Neural progenitor cell (in vitro differentiated cells): ENCODE measurements at regions not wholly inside any gene's neighbourhood (a gene's known extent, or its start where the extent isn't known, plus 50 kb on each side); places are given as distances from the start of the nearest gene placed in this dataset.

Experiments
- DNase-seq: peaks from one replicate; pipeline ENCODE4 v3.0.0-alpha.2; 2016; ENCODE audit warnings: low spot score
- H2AFZ ChIP-seq: fragments of 200-600 bp; sonication (generic); replicated peaks from 2 replicates; pipeline ENCODE4 v1.6.1; 2016; ENCODE audit warnings: antibody characterized with exemption
- H3F3A ChIP-seq: fragments of 200-600 bp; sonication (generic); 2 replicates; pipeline ENCODE4 v1.6.1; 2016; ENCODE audit warnings: antibody characterized with exemption, low read depth
- H3K27ac ChIP-seq: fragments of 200-600 bp; sonication (generic); 2 replicates; pipeline ENCODE4 v1.5.1; 2016; ENCODE audit warnings: mild to moderate bottlenecking
- H3K27me3 ChIP-seq: fragments of 200-600 bp; sonication (generic); 2 replicates; pipeline ENCODE4 v1.6.1; 2016; ENCODE audit warnings: mild to moderate bottlenecking, moderate library complexity
- H3K36me3 ChIP-seq: fragments of 200-600 bp; sonication (generic); 2 replicates; pipeline ENCODE4 v1.5.1; 2016
- H3K4me1 ChIP-seq: fragments of 200-600 bp; sonication (generic); 2 replicates; pipeline ENCODE4 v1.6.1; 2016; ENCODE audit warnings: mixed run types
- H3K4me2 ChIP-seq: fragments of 200-600 bp; sonication (generic); 2 replicates; pipeline ENCODE4 v1.6.1; 2016
- H3K4me3 ChIP-seq: fragments of 200-600 bp; sonication (generic); 2 replicates; pipeline ENCODE4 v1.5.1; 2016
- H3K79me2 ChIP-seq: fragments of 200-600 bp; sonication (generic); 2 replicates; pipeline ENCODE4 v1.6.1; 2016; ENCODE audit warnings: low read depth
- H3K9ac ChIP-seq: fragments of 200-600 bp; sonication (generic); 2 replicates; pipeline ENCODE4 v1.6.1; 2016
- H3K9me3 ChIP-seq: fragments of 200-600 bp; sonication (generic); 2 replicates; pipeline ENCODE4 v1.5.1; 2016; ENCODE audit warnings: low read depth
- H4K20me1 ChIP-seq: fragments of 200-600 bp; sonication (generic); 2 replicates; pipeline ENCODE4 v1.6.1; 2016; ENCODE audit warnings: low read depth
- H3K27ac Mint-ChIP-seq: 3 replicates; pipeline ENCODE4 v1.8.0; 2021; ENCODE audit warnings: mixed read lengths
- H3K27me3 Mint-ChIP-seq: 2 replicates; pipeline ENCODE4 v1.8.0; 2022; ENCODE audit warnings: low read depth, mild to moderate bottlenecking, inconsistent platforms, moderate library complexity, mixed read lengths; ENCODE audit not compliant: insufficient read depth
- H3K36me3 Mint-ChIP-seq: 3 replicates; pipeline ENCODE4 v1.8.0; 2021; ENCODE audit warnings: mixed read lengths
- H3K4me1 Mint-ChIP-seq: 3 replicates; pipeline ENCODE4 v1.8.0; 2021; ENCODE audit warnings: mixed read lengths
- H3K4me3 Mint-ChIP-seq: 3 replicates; pipeline ENCODE4 v1.8.0; 2021; ENCODE audit warnings: mild to moderate bottlenecking, moderate library complexity, mixed read lengths
- H3K9me3 Mint-ChIP-seq: 3 replicates; pipeline ENCODE4 v1.8.0; 2020; ENCODE audit warnings: mixed read lengths
- EZH2 ChIP-seq: fragments of 200-600 bp; sonication (generic); IDR thresholded peaks from 2 replicates; pipeline ENCODE4 v1.6.1; 2017; ENCODE audit warnings: antibody characterized with exemption, mild to moderate bottlenecking, moderate library complexity
- EZH2phosphoT487 ChIP-seq: fragments of 200-600 bp; sonication (generic); IDR thresholded peaks from 2 replicates; pipeline ENCODE4 v1.6.1; 2017; ENCODE audit warnings: antibody characterized with exemption
- TF ChIP-seq, protein P1 (sequence below): fragments of 200-600 bp; sonication (generic); IDR thresholded peaks from 2 replicates; pipeline ENCODE4 v1.5.1; 2017; ENCODE audit warnings: antibody characterized with exemption, mild to moderate bottlenecking

DNA sequence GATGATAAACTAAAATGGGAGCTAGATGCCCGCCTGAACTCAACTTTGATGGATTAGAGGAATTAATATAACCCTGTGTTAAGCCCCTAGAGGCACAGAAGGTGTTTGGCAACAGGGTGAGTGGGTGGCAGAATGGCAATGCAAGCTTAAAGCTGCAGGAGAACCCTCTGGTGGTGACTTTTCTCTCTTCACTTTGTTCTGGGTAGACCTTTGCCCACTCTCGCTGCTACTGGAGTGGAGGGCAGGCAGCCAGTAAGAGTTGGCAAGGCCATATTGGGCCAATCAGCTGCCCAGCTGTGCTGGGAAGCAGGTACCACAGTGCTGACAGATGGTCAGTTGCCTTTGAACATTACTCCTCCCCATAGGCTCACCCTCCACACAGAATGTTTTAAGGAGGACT is 468.2 kb downstream of the MMUT start:
- no peaks in the 10 kb centered on the region for H3K27me3 ChIP-seq
- Mint-ChIP-seq H3K27me3 (no peaks in the 10 kb centered on the region), H3K27ac (no peak overlapping the region), H3K4me3 (no peak overlapping the region), H3K4me1 (no peaks in the 10 kb centered on the region), H3K36me3 (no peaks in the 10 kb centered on the region), H3K9me3 (no peaks in the 10 kb centered on the region)
- no peaks in the 10 kb centered on the region for H3F3A ChIP-seq
- no peaks in the 10 kb centered on the region for H4K20me1 ChIP-seq
- no peaks in the 10 kb centered on the region for H3K9me3 ChIP-seq
- H3K27ac ChIP-seq, result no peak overlapping the region
- no peak overlapping the region for H3K9ac ChIP-seq
- H3K4me1 ChIP-seq, result no peaks in the 10 kb centered on the region
- no peak overlapping the region for H3K4me3 ChIP-seq
- H3K79me2 ChIP-seq, result no peaks in the 10 kb centered on the region
- TF ChIP-seq, protein P1, sequence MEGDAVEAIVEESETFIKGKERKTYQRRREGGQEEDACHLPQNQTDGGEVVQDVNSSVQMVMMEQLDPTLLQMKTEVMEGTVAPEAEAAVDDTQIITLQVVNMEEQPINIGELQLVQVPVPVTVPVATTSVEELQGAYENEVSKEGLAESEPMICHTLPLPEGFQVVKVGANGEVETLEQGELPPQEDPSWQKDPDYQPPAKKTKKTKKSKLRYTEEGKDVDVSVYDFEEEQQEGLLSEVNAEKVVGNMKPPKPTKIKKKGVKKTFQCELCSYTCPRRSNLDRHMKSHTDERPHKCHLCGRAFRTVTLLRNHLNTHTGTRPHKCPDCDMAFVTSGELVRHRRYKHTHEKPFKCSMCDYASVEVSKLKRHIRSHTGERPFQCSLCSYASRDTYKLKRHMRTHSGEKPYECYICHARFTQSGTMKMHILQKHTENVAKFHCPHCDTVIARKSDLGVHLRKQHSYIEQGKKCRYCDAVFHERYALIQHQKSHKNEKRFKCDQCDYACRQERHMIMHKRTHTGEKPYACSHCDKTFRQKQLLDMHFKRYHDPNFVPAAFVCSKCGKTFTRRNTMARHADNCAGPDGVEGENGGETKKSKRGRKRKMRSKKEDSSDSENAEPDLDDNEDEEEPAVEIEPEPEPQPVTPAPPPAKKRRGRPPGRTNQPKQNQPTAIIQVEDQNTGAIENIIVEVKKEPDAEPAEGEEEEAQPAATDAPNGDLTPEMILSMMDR, result no peak
- no peak for TF ChIP-seq EZH2phosphoT487
- TF ChIP-seq EZH2, result no peak
- H2AFZ ChIP-seq, result no peak overlapping the region
- DNase-seq, result no peak
- no peaks in the 10 kb centered on the region for H3K36me3 ChIP-seq
- no peak overlapping the region for H3K4me2 ChIP-seq

DNA sequence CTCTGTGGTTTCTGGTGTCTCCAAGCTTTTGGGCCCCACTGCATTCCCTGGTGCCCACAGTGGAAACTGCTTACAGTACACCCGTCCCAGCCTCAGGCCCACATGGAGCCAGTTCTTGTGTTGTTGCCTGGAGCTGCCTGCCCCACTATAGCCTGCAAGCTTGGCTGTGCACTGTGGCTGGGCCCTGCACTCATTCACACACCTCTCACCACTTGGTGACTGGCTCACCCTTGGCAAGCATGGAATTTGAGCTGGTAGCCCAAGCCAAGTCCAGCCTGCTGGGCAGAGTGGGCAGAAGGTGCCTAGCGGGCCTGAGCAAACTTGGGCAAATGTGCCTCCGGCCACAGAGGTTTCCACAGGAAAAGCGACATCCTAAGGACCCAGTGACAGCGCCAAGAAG is 472.3 kb downstream of the MMUT start:
- TF ChIP-seq EZH2 (no peak), EZH2phosphoT487 (no peak)
- TF ChIP-seq, protein P1, result no peak
- Histone ChIP-seq H3K4me1 (no peaks in the 10 kb centered on the region), H4K20me1 (no peaks in the 10 kb centered on the region), H3K9ac (no peak overlapping the region), H3K9me3 (no peaks in the 10 kb centered on the region), H3K27ac (no peak overlapping the region), H3F3A (no peaks in the 10 kb centered on the region), H3K79me2 (no peaks in the 10 kb centered on the region), H3K36me3 (no peaks in the 10 kb centered on the region), H3K27me3 (no peaks in the 10 kb centered on the region), H3K4me3 (no peak overlapping the region), H3K4me2 (no peak overlapping the region), H2AFZ (no peak overlapping the region)
- Mint-ChIP-seq H3K4me3 (no peak overlapping the region), H3K9me3 (peaks cover 2% of the 10 kb centered on the region), H3K4me1 (no peaks in the 10 kb centered on the region), H3K27ac (no peak overlapping the region), H3K27me3 (no peaks in the 10 kb centered on the region), H3K36me3 (no peaks in the 10 kb centered on the region)
- no peak for DNase-seq

DNA sequence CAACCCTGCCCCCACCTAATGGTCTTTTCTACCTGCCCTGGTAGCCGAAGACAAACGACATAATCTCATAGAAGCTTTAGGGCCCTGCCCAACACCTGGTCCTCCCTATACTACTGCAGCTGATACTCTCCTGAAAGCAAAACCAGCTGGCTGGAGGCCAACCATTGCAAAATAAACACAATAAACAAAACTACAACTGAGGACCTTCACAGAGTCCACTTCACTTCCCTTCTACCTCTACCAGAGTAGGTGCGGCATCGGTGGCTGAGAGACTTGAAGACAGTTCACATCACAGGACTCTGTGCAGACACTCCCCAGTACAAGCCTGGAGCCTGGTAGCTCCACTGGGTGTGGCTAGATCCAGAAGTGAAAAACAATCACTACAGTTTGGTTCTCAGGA is 476.2 kb downstream of the MMUT start:
- Mint-ChIP-seq H3K36me3 (no peaks in the 10 kb centered on the region), H3K9me3 (peaks cover 2% of the 10 kb centered on the region), H3K4me3 (no peak overlapping the region), H3K4me1 (no peaks in the 10 kb centered on the region), H3K27ac (no peak overlapping the region), H3K27me3 (no peaks in the 10 kb centered on the region)
- Histone ChIP-seq H3F3A (no peaks in the 10 kb centered on the region), H3K9ac (no peak overlapping the region), H4K20me1 (no peaks in the 10 kb centered on the region), H3K27ac (no peak overlapping the region), H3K4me3 (no peak overlapping the region), H3K27me3 (no peaks in the 10 kb centered on the region), H2AFZ (no peak overlapping the region), H3K9me3 (no peaks in the 10 kb centered on the region), H3K36me3 (no peaks in the 10 kb centered on the region), H3K4me1 (no peaks in the 10 kb centered on the region), H3K4me2 (no peak overlapping the region), H3K79me2 (no peaks in the 10 kb centered on the region)
- no peak for DNase-seq
- no peak for TF ChIP-seq EZH2
- TF ChIP-seq, protein P1, result no peak
- TF ChIP-seq EZH2phosphoT487, result no peak

DNA sequence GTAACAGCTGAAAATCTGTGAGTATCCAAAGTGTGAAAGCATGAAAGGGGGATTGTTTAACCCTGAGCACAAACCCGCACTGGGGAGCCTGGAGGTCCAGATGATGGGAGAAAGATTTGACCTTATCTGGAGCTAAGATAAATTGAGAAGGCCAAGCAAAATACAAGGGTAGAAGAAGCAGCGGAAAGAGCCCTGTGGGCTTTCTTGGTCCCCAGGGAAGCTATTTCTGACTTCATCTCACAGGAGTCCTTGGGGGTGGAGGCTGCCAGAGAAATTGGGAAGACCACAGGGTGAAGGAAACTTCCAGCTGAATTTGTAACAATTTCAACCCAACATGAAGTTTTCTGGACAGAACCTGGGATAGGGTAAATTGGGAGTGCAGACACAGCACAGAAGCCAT is 476.9 kb downstream of the MMUT start:
- no peaks in the 10 kb centered on the region for H3K4me1 Mint-ChIP-seq
- no peak overlapping the region for H3K4me3 ChIP-seq

More for the DNA sequence above, 476.9 kb downstream of the MMUT start:
- Mint-ChIP-seq H3K36me3 (no peaks in the 10 kb centered on the region), H3K4me3 (no peak overlapping the region), H3K9me3 (peaks cover 2% of the 10 kb centered on the region), H3K27ac (no peak overlapping the region), H3K27me3 (no peaks in the 10 kb centered on the region)
- H3K4me1 ChIP-seq, result no peaks in the 10 kb centered on the region
- H3F3A ChIP-seq, result no peaks in the 10 kb centered on the region
- no peaks in the 10 kb centered on the region for H4K20me1 ChIP-seq
- DNase-seq, result no peak
- H2AFZ ChIP-seq, result no peak overlapping the region
- no peaks in the 10 kb centered on the region for H3K36me3 ChIP-seq
- H3K9ac ChIP-seq, result no peak overlapping the region
- H3K79me2 ChIP-seq, result no peaks in the 10 kb centered on the region
- H3K27ac ChIP-seq, result no peak overlapping the region
- no peaks in the 10 kb centered on the region for H3K9me3 ChIP-seq
- H3K4me2 ChIP-seq, result no peak overlapping the region
- TF ChIP-seq EZH2phosphoT487 (no peak), EZH2 (no peak)
- TF ChIP-seq, protein P1, result no peak
- H3K27me3 ChIP-seq, result no peaks in the 10 kb centered on the region
